ENCODE measurements at regions not wholly inside any gene's neighbourhood (a gene's known extent, or its start where the extent isn't known, plus 50 kb on each side); places are given as distances from the start of the nearest gene placed in this dataset.

- no peaks in the 10 kb centered on the region for H3K9me3 ChIP-seq (ENCODE audit: control insufficient read depth, low read depth, low read length)
- no peak overlapping the region for H3T11ph ChIP-seq (ENCODE audit: low read length)
- no peak overlapping the region for H3K4me2 ChIP-seq (ENCODE audit: insufficient read depth, insufficient read length, low read length)
- Mint-ChIP-seq H3K4me1 (peaks cover 7 to 9% of the 10 kb centered on the region in 2 experiments), H3K9me3 (no peaks in the 10 kb centered on the region; a peak in 1 of 5 replicates), H3K4me3 (no peak overlapping the region), H3K27me3 (ENCODE audit: low read depth) (peaks cover 3% of the 10 kb centered on the region), H3K27ac (no peak overlapping the region), H3K36me3 (ENCODE audit: insufficient read depth in 1 of 3, low read depth in 3 of 3) (no peaks in the 10 kb centered on the region)
- no peak for TF ChIP-seq CTCF (conservative IDR thresholded peaks at IDR 0.05)
- no peak overlapping the region for H4K5ac ChIP-seq (ENCODE audit: insufficient read length, low read depth, low read length)
- H2BK5ac ChIP-seq (ENCODE audit: insufficient read length, low read length): no peak overlapping the region
- H3K9ac ChIP-seq (ENCODE audit: extremely low read depth, insufficient read length, low read length): no peak overlapping the region
- H3K79me1 ChIP-seq (ENCODE audit: insufficient read depth, low read depth, low read length, poor library complexity, severe bottlenecking): no peaks in the 10 kb centered on the region
- no peak overlapping the region for H4K8ac ChIP-seq (replicated peaks; ENCODE audit: insufficient read length, low read depth, low read length)
- H4K20me1 ChIP-seq (ENCODE audit: control insufficient read depth, insufficient read depth, insufficient read length): no peaks in the 10 kb centered on the region
- no CpG with 5 or more reads among the region's 4 CpGs for WGBS (ENCODE audit: extremely low coverage, insufficient read length, low lambda C conversion rate)
- H2AK5ac ChIP-seq (ENCODE audit: insufficient read length, low read length): no peak overlapping the region
- no peak overlapping the region for H2BK120ac ChIP-seq (ENCODE audit: low read depth, low read length, poor library complexity, severe bottlenecking)
- H3K79me2 ChIP-seq (ENCODE audit: insufficient read depth, low read length): no peaks in the 10 kb centered on the region
- no peak overlapping the region for H3K23ac ChIP-seq (ENCODE audit: insufficient read length, low read depth, low read length)
- peaks cover 5% of the 10 kb centered on the region; the same call in 1 of the 2 replicates for H3K4me1 ChIP-seq (ENCODE audit: insufficient read depth, low read length)
- no peak overlapping the region for H3K18ac ChIP-seq (ENCODE audit: insufficient read length, low read depth, low read length)
- no peaks in the 10 kb centered on the region for H3K27me3 ChIP-seq (ENCODE audit: insufficient read depth, low read length)
- no peak for DNase-seq
- no peak overlapping the region for H2BK15ac ChIP-seq (ENCODE audit: low read depth, low read length)
- no peak overlapping the region for H3K56ac ChIP-seq (ENCODE audit: insufficient read length, low read depth, low read length)
- H3K27ac ChIP-seq (ENCODE audit: insufficient read length, low read depth, low read length): no peak overlapping the region
- no peak overlapping the region for H2BK20ac ChIP-seq (ENCODE audit: low read depth, low read length, poor library complexity, severe bottlenecking)
- no peak overlapping the region for H3K4ac ChIP-seq (ENCODE audit: low read depth, low read length)
- no peak overlapping the region for H3K14ac ChIP-seq (ENCODE audit: insufficient read depth, low read length)
- no peaks in the 10 kb centered on the region for H3K23me2 ChIP-seq (ENCODE audit: insufficient read length, low read depth, low read length, poor library complexity, severe bottlenecking)
- no peak overlapping the region for H2AFZ ChIP-seq (ENCODE audit: low read length)
- H4K91ac ChIP-seq (ENCODE audit: insufficient read length, low read depth, low read length): no peak overlapping the region
- H2BK12ac ChIP-seq (ENCODE audit: insufficient read length, low read depth, low read length): no peak overlapping the region
Observed at GRCh38 chr5:101675510-101676219, 620.4 kb downstream of the SLCO4C1 start.

All from H9 (cell line).